ENCODE measurements at regions not wholly inside any gene's neighbourhood (a gene's known extent, or its start where the extent isn't known, plus 50 kb on each side); places are given as distances from the start of the nearest gene placed in this dataset.
A peak's percentile ranks its signal among the peaks of the same experiment; 100 is the strongest.

DNA sequence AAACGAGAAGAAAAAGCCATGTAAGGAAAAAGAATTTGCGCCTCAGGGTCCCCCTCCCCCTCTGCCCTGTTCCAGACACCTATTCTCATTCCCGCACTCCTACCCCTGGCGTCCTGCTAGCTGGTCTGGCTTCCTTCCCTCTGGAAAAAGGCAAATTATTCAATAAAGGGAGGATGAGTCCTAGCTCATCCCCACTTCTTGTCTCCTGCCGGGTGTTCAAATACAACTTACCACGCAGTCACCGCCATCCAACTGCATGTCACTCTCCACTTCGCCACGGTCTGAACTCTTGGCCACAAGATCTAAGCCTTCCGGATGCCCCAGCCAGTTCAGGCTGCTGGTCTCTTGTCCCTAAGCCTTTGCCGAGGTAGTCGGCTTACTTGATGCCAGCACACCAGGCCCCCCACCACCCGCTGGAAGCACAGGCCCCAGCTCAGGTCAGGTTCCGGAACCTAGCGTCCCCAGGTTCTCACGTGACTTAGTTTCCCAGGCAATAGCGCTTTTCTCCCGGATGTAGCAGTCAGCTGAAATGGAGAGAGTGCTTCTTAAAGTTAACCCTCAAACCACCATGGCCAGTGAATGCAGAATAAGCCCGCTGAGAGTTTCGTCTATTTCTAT, 209.6 kb upstream of the SPIN4 start:
- DNase-seq (ENCODE audit: low spot score), result peak; percentile 43
- Histone ChIP-seq H3K9me3 (ENCODE audit: control insufficient read depth in 4 of 4, low read length in 3 of 4) (peaks cover 0 to 4% (median 0%) of the 10 kb centered on the region in 4 donors), H3K27ac (ENCODE audit: low read depth in 1 of 2, low read length in 2 of 2) (peak overlapping the region; percentile 3 to 74), H3K27me3 (ENCODE audit: control insufficient read depth in 4 of 4, insufficient read depth in 4 of 4, low read length in 3 of 4) (no peaks in the 10 kb centered on the region), H3K4me1 (ENCODE audit: control insufficient read depth in 4 of 4, insufficient read depth in 4 of 4, low read length in 3 of 4) (peaks cover 2 to 7% (median 3%) of the 10 kb centered on the region in 4 donors), H3K36me3 (ENCODE audit: control insufficient read depth in 4 of 4, insufficient read depth in 3 of 4, low read depth in 1 of 4, low read length in 3 of 4) (no peaks in the 10 kb centered on the region), H3K4me3 (ENCODE audit: low read depth in 1 of 3, low read length in 3 of 3) (peak overlapping the region; percentile 65 to 97 (median 77)), H3K9ac (ENCODE audit: low read depth in 1 of 2, low read length in 2 of 2) (peak overlapping the region; percentile 0 to 66)
- TF ChIP-seq SP1 (IDR thresholded peaks at IDR 0.05) (no peak), YY1 (IDR thresholded peaks at IDR 0.05) (peak; percentile 63), HNF4G (IDR thresholded peaks at IDR 0.05) (no peak), JUND (IDR thresholded peaks at IDR 0.05) (no peak), RXRA (IDR thresholded peaks at IDR 0.05) (peak in 1 of 2 donors; percentile 5), TAF1 (conservative IDR thresholded peaks at IDR 0.05) (peak; percentile 33), NR2F2 (IDR thresholded peaks at IDR 0.05) (no peak), RAD21 (IDR thresholded peaks at IDR 0.05) (peak in 1 of 2 donors; percentile 27), EGR1 (IDR thresholded peaks at IDR 0.05; ENCODE audit: low read depth in 2 of 2) (peak in 1 of 2 donors; percentile 13), FOXA1 (IDR thresholded peaks at IDR 0.05) (no peak), GABPA (IDR thresholded peaks at IDR 0.05 in 1 of 2, conservative IDR thresholded peaks at IDR 0.05 in 1 of 2) (peak; percentile 65 to 90), HNF4A (conservative IDR thresholded peaks at IDR 0.05) (no peak), FOXA2 (IDR thresholded peaks at IDR 0.05) (no peak)
- TF ChIP-seq, protein P1, sequence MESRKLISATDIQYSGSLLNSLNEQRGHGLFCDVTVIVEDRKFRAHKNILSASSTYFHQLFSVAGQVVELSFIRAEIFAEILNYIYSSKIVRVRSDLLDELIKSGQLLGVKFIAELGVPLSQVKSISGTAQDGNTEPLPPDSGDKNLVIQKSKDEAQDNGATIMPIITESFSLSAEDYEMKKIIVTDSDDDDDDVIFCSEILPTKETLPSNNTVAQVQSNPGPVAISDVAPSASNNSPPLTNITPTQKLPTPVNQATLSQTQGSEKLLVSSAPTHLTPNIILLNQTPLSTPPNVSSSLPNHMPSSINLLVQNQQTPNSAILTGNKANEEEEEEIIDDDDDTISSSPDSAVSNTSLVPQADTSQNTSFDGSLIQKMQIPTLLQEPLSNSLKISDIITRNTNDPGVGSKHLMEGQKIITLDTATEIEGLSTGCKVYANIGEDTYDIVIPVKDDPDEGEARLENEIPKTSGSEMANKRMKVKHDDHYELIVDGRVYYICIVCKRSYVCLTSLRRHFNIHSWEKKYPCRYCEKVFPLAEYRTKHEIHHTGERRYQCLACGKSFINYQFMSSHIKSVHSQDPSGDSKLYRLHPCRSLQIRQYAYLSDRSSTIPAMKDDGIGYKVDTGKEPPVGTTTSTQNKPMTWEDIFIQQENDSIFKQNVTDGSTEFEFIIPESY (IDR thresholded peaks at IDR 0.05), result peak; percentile 40
- TF ChIP-seq, protein P2, sequence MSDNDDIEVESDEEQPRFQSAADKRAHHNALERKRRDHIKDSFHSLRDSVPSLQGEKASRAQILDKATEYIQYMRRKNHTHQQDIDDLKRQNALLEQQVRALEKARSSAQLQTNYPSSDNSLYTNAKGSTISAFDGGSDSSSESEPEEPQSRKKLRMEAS (IDR thresholded peaks at IDR 0.05), result no peak
- TF ChIP-seq, protein P3, sequence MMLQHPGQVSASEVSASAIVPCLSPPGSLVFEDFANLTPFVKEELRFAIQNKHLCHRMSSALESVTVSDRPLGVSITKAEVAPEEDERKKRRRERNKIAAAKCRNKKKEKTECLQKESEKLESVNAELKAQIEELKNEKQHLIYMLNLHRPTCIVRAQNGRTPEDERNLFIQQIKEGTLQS (IDR thresholded peaks at IDR 0.05), result no peak
- TF ChIP-seq, protein P4, sequence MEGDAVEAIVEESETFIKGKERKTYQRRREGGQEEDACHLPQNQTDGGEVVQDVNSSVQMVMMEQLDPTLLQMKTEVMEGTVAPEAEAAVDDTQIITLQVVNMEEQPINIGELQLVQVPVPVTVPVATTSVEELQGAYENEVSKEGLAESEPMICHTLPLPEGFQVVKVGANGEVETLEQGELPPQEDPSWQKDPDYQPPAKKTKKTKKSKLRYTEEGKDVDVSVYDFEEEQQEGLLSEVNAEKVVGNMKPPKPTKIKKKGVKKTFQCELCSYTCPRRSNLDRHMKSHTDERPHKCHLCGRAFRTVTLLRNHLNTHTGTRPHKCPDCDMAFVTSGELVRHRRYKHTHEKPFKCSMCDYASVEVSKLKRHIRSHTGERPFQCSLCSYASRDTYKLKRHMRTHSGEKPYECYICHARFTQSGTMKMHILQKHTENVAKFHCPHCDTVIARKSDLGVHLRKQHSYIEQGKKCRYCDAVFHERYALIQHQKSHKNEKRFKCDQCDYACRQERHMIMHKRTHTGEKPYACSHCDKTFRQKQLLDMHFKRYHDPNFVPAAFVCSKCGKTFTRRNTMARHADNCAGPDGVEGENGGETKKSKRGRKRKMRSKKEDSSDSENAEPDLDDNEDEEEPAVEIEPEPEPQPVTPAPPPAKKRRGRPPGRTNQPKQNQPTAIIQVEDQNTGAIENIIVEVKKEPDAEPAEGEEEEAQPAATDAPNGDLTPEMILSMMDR (IDR thresholded peaks at IDR 0.05; ENCODE audit: low read depth, low read length, missing input control), result no peak
- TF ChIP-seq, protein P5, sequence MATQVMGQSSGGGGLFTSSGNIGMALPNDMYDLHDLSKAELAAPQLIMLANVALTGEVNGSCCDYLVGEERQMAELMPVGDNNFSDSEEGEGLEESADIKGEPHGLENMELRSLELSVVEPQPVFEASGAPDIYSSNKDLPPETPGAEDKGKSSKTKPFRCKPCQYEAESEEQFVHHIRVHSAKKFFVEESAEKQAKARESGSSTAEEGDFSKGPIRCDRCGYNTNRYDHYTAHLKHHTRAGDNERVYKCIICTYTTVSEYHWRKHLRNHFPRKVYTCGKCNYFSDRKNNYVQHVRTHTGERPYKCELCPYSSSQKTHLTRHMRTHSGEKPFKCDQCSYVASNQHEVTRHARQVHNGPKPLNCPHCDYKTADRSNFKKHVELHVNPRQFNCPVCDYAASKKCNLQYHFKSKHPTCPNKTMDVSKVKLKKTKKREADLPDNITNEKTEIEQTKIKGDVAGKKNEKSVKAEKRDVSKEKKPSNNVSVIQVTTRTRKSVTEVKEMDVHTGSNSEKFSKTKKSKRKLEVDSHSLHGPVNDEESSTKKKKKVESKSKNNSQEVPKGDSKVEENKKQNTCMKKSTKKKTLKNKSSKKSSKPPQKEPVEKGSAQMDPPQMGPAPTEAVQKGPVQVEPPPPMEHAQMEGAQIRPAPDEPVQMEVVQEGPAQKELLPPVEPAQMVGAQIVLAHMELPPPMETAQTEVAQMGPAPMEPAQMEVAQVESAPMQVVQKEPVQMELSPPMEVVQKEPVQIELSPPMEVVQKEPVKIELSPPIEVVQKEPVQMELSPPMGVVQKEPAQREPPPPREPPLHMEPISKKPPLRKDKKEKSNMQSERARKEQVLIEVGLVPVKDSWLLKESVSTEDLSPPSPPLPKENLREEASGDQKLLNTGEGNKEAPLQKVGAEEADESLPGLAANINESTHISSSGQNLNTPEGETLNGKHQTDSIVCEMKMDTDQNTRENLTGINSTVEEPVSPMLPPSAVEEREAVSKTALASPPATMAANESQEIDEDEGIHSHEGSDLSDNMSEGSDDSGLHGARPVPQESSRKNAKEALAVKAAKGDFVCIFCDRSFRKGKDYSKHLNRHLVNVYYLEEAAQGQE (IDR thresholded peaks at IDR 0.05), result no peak
- under 1% methylated on average over 20 of the region's 20 CpGs for WGBS

Data from liver (tissue), 8 donors.